ENCODE measurements at regions not wholly inside any gene's neighbourhood (a gene's known extent, or its start where the extent isn't known, plus 50 kb on each side); places are given as distances from the start of the nearest gene placed in this dataset.
"Not testable (repeated sequence)": the region's sequence is repeated elsewhere in the genome, so short reads cannot be mapped to it uniquely, and the experiment has no call there.

- Histone ChIP-seq H2BK15ac (ENCODE audit: low read depth, low read length) (no peak overlapping the region), H3K14ac (ENCODE audit: insufficient read depth, low read length) (no peak overlapping the region), H3K27ac (ENCODE audit: insufficient read length, low read depth, low read length) (no peak overlapping the region), H4K91ac (ENCODE audit: insufficient read length, low read depth, low read length) (no peak overlapping the region), H3K23ac (ENCODE audit: insufficient read length, low read depth, low read length) (no peak overlapping the region), H3K4me2 (ENCODE audit: insufficient read depth, insufficient read length, low read length) (no peak overlapping the region), H3K4me1 (ENCODE audit: insufficient read depth, low read length) (no peaks in the 10 kb centered on the region), H2AFZ (ENCODE audit: low read length) (no peak overlapping the region), H3K18ac (ENCODE audit: insufficient read length, low read depth, low read length) (no peak overlapping the region), H3K56ac (ENCODE audit: insufficient read length, low read depth, low read length) (no peak overlapping the region), H3K79me2 (ENCODE audit: insufficient read depth, low read length) (no peaks in the 10 kb centered on the region), H2BK12ac (ENCODE audit: insufficient read length, low read depth, low read length) (no peak overlapping the region), H3K4ac (ENCODE audit: low read depth, low read length) (no peak overlapping the region), H4K20me1 (ENCODE audit: control insufficient read depth, insufficient read depth, insufficient read length) (no peaks in the 10 kb centered on the region), H3K23me2 (ENCODE audit: insufficient read length, low read depth, low read length, poor library complexity, severe bottlenecking) (no peaks in the 10 kb centered on the region), H2AK5ac (ENCODE audit: insufficient read length, low read length) (no peak overlapping the region), H2BK120ac (ENCODE audit: low read depth, low read length, poor library complexity, severe bottlenecking) (no peak overlapping the region), H4K5ac (ENCODE audit: insufficient read length, low read depth, low read length) (no peak overlapping the region), H3K9me3 (ENCODE audit: control insufficient read depth, low read depth, low read length) (no peaks in the 10 kb centered on the region), H2BK5ac (ENCODE audit: insufficient read length, low read length) (no peak overlapping the region), H3K79me1 (ENCODE audit: insufficient read depth, low read depth, low read length, poor library complexity, severe bottlenecking) (no peaks in the 10 kb centered on the region), H3T11ph (ENCODE audit: low read length) (no peak overlapping the region), H3K27me3 (ENCODE audit: insufficient read depth, low read length) (no peaks in the 10 kb centered on the region), H2BK20ac (ENCODE audit: low read depth, low read length, poor library complexity, severe bottlenecking) (no peak overlapping the region), H4K8ac (replicated peaks; ENCODE audit: insufficient read length, low read depth, low read length) (no peak overlapping the region), H3K9ac (ENCODE audit: extremely low read depth, insufficient read length, low read length) (no peak overlapping the region)
- Mint-ChIP-seq H3K9me3 (peaks cover 5 to 8% of the 10 kb centered on the region in 2 experiments), H3K4me3 (no peak overlapping the region), H3K4me1 (peaks cover 9 to 17% of the 10 kb centered on the region in 2 experiments), H3K27ac (no peak overlapping the region; a peak in 1 of 7 replicates), H3K27me3 (ENCODE audit: low read depth) (no peaks in the 10 kb centered on the region; the same call in 1 of the 2 replicates), H3K36me3 (ENCODE audit: insufficient read depth in 1 of 3, low read depth in 3 of 3) (peaks cover 0 to 9% (median 9%) of the 10 kb centered on the region in 3 experiments; a peak in 4 of 7 replicates)
- DNase-seq = no peak
- TF ChIP-seq CTCF (conservative IDR thresholded peaks at IDR 0.05) = no peak
- WGBS (ENCODE audit: extremely low coverage, insufficient read length, low lambda C conversion rate) = no CpG with 5 or more reads among the region's 2 CpGs
Measured at GRCh38 chr10:123278445-123278844, 124.2 kb downstream of the BUB3 start.

DNA sequence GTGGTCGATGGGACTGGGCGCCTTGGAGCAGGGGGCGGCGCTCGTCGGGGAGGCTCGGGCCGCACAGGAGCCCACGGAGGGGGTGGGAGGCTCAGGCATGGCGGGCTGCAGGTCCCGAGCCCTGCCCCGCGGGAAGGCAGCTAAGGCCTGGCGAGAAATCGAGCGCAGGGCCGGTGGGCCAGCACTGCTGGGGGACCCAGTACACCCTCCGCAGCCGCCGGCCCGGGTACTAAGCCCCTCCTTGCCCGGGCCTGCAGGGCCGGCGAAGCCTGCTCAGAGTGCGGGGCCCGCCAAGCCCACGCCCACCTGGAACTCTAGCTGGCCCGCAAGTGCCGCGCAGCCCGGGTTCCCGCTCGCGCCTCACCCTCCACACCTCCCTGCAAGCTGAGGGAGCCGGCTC lies 129.2 kb downstream of the BUB3 start:
- H2BK15ac ChIP-seq (ENCODE audit: low read depth, low read length); H3K27ac ChIP-seq (ENCODE audit: insufficient read length, low read depth, low read length); H2AK5ac ChIP-seq (ENCODE audit: insufficient read length, low read length); H2BK5ac ChIP-seq (ENCODE audit: insufficient read length, low read length); DNase-seq; H3K79me1 ChIP-seq (ENCODE audit: insufficient read depth, low read depth, low read length, poor library complexity, severe bottlenecking); H4K91ac ChIP-seq (ENCODE audit: insufficient read length, low read depth, low read length); H3K4me1 ChIP-seq (ENCODE audit: insufficient read depth, low read length); H4K5ac ChIP-seq (ENCODE audit: insufficient read length, low read depth, low read length); H3K23me2 ChIP-seq (ENCODE audit: insufficient read length, low read depth, low read length, poor library complexity, severe bottlenecking); H2BK120ac ChIP-seq (ENCODE audit: low read depth, low read length, poor library complexity, severe bottlenecking); H3K27ac Mint-ChIP-seq; H3K18ac ChIP-seq (ENCODE audit: insufficient read length, low read depth, low read length); H3K4ac ChIP-seq (ENCODE audit: low read depth, low read length); H2AFZ ChIP-seq (ENCODE audit: low read length); H3K9ac ChIP-seq (ENCODE audit: extremely low read depth, insufficient read length, low read length); H3K4me1 Mint-ChIP-seq; H4K20me1 ChIP-seq (ENCODE audit: control insufficient read depth, insufficient read depth, insufficient read length); H2BK20ac ChIP-seq (ENCODE audit: low read depth, low read length, poor library complexity, severe bottlenecking); H3K56ac ChIP-seq (ENCODE audit: insufficient read length, low read depth, low read length); H3K4me3 Mint-ChIP-seq; H3K14ac ChIP-seq (ENCODE audit: insufficient read depth, low read length); H3K4me2 ChIP-seq (ENCODE audit: insufficient read depth, insufficient read length, low read length); H3K27me3 ChIP-seq (ENCODE audit: insufficient read depth, low read length); H3K23ac ChIP-seq (ENCODE audit: insufficient read length, low read depth, low read length); H4K8ac ChIP-seq (replicated peaks; ENCODE audit: insufficient read length, low read depth, low read length); H2BK12ac ChIP-seq (ENCODE audit: insufficient read length, low read depth, low read length); H3K36me3 Mint-ChIP-seq (ENCODE audit: insufficient read depth in 1 of 3, low read depth in 3 of 3); H3T11ph ChIP-seq (ENCODE audit: low read length); H3K9me3 ChIP-seq (ENCODE audit: control insufficient read depth, low read depth, low read length); H3K9me3 Mint-ChIP-seq; H3K27me3 Mint-ChIP-seq (ENCODE audit: low read depth); H3K79me2 ChIP-seq (ENCODE audit: insufficient read depth, low read length): not testable (repeated sequence)
- WGBS (ENCODE audit: extremely low coverage, insufficient read length, low lambda C conversion rate) = no CpG with 5 or more reads among the region's 35 CpGs

Data from H9 (cell line).